GM18867 (cell line): ENCODE measurements at regions not wholly inside any gene's neighbourhood (a gene's known extent, or its start where the extent isn't known, plus 50 kb on each side); places are given as distances from the start of the nearest gene placed in this dataset.

ENCODE experiments used
- ATAC-seq: cut with Tn5 transposase; IDR thresholded peaks from one replicate; pipeline ENCODE4 v1.9.1; 2021; ENCODE audit warnings: mild to moderate bottlenecking, moderate library complexity; ENCODE audit not compliant: unreplicated experiment

- no peak for ATAC-seq
Observed at GRCh38 chr17:37796076-37796475, 51.2 kb upstream of the HNF1B start.
